ENCODE measurements at regions not wholly inside any gene's neighbourhood (a gene's known extent, or its start where the extent isn't known, plus 50 kb on each side); places are given as distances from the start of the nearest gene placed in this dataset.

DNA sequence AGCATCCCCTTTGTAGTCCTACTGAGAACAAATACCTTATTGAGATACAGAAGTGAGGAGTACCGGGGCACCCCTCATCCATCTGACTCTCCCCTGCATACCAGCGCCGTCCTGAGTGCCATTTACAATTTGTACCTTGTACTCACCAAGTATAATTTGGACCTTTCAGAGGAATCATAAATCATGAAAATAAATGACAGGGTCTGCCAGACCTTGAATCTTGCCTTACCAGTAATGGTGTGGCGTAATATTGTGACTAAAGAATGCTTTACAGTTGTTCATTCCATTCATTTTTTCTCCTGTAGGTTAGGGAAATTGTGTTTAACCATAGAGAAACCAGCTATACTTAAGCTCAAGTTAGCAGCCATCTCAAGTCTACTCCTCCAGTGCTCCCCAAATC is 243.7 kb upstream of the RGS6 start:
- H3K27me3 ChIP-seq (ENCODE audit: control insufficient read depth in 4 of 4, insufficient read depth in 4 of 4, low read length in 3 of 4) = no peaks in the 10 kb centered on the region
- no peak overlapping the region for H3K9ac ChIP-seq (ENCODE audit: low read depth in 1 of 2, low read length in 2 of 2)
- H3K9me3 ChIP-seq (ENCODE audit: control insufficient read depth in 4 of 4, low read length in 3 of 4) = no peaks in the 10 kb centered on the region
- WGBS = 90% methylated on average over 4 of the region's 4 CpGs
- peaks cover 0 to 8% (median 1%) of the 10 kb centered on the region in 4 donors for H3K36me3 ChIP-seq (ENCODE audit: control insufficient read depth in 4 of 4, insufficient read depth in 3 of 4, low read depth in 1 of 4, low read length in 3 of 4)
- peaks cover 0 to 3% (median 0%) of the 10 kb centered on the region in 4 donors for H3K4me1 ChIP-seq (ENCODE audit: control insufficient read depth in 4 of 4, insufficient read depth in 4 of 4, low read length in 3 of 4)
- H3K27ac ChIP-seq (ENCODE audit: low read depth in 1 of 2, low read length in 2 of 2) = no peak overlapping the region
- DNase-seq (ENCODE audit: low spot score) = no peak
- H3K4me3 ChIP-seq (ENCODE audit: low read depth in 1 of 3, low read length in 3 of 3) = no peak overlapping the region
- TF ChIP-seq FOXA1 (IDR thresholded peaks at IDR 0.05) (no peak), FOXA2 (IDR thresholded peaks at IDR 0.05) (no peak), EGR1 (IDR thresholded peaks at IDR 0.05; ENCODE audit: low read depth in 2 of 2) (no peak)
- TF ChIP-seq, protein P1, sequence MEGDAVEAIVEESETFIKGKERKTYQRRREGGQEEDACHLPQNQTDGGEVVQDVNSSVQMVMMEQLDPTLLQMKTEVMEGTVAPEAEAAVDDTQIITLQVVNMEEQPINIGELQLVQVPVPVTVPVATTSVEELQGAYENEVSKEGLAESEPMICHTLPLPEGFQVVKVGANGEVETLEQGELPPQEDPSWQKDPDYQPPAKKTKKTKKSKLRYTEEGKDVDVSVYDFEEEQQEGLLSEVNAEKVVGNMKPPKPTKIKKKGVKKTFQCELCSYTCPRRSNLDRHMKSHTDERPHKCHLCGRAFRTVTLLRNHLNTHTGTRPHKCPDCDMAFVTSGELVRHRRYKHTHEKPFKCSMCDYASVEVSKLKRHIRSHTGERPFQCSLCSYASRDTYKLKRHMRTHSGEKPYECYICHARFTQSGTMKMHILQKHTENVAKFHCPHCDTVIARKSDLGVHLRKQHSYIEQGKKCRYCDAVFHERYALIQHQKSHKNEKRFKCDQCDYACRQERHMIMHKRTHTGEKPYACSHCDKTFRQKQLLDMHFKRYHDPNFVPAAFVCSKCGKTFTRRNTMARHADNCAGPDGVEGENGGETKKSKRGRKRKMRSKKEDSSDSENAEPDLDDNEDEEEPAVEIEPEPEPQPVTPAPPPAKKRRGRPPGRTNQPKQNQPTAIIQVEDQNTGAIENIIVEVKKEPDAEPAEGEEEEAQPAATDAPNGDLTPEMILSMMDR (IDR thresholded peaks at IDR 0.05; ENCODE audit: low read depth, low read length, missing input control) = no peak
- TF ChIP-seq, protein P2, sequence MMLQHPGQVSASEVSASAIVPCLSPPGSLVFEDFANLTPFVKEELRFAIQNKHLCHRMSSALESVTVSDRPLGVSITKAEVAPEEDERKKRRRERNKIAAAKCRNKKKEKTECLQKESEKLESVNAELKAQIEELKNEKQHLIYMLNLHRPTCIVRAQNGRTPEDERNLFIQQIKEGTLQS (IDR thresholded peaks at IDR 0.05) = no peak
- TF ChIP-seq, protein P3, sequence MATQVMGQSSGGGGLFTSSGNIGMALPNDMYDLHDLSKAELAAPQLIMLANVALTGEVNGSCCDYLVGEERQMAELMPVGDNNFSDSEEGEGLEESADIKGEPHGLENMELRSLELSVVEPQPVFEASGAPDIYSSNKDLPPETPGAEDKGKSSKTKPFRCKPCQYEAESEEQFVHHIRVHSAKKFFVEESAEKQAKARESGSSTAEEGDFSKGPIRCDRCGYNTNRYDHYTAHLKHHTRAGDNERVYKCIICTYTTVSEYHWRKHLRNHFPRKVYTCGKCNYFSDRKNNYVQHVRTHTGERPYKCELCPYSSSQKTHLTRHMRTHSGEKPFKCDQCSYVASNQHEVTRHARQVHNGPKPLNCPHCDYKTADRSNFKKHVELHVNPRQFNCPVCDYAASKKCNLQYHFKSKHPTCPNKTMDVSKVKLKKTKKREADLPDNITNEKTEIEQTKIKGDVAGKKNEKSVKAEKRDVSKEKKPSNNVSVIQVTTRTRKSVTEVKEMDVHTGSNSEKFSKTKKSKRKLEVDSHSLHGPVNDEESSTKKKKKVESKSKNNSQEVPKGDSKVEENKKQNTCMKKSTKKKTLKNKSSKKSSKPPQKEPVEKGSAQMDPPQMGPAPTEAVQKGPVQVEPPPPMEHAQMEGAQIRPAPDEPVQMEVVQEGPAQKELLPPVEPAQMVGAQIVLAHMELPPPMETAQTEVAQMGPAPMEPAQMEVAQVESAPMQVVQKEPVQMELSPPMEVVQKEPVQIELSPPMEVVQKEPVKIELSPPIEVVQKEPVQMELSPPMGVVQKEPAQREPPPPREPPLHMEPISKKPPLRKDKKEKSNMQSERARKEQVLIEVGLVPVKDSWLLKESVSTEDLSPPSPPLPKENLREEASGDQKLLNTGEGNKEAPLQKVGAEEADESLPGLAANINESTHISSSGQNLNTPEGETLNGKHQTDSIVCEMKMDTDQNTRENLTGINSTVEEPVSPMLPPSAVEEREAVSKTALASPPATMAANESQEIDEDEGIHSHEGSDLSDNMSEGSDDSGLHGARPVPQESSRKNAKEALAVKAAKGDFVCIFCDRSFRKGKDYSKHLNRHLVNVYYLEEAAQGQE (IDR thresholded peaks at IDR 0.05) = no peak

DNA sequence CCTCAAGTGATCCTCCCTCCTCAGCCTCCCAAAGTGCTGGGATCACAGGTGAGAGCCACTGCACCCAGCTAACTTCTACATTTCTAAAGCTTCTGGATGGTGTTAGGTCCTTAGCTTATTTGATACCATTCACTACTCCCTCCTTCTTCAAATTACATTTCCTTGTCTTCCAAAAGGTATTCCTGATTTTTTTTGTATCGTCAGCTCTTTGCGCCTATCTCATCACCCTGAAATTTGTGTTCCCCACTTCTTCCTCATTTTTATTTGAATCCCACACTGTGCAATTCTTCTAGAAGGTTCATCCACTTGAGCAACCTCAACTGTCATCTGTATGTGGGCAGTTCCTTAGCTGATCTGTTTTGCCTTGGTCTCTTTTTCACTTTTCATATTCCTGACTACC is 241.8 kb upstream of the RGS6 start:
- Histone ChIP-seq H3K36me3 (ENCODE audit: control insufficient read depth in 4 of 4, insufficient read depth in 3 of 4, low read depth in 1 of 4, low read length in 3 of 4) (peaks cover 0 to 4% (median 0%) of the 10 kb centered on the region in 4 donors), H3K9ac (ENCODE audit: low read depth in 1 of 2, low read length in 2 of 2) (no peak overlapping the region), H3K27ac (ENCODE audit: low read depth in 1 of 2, low read length in 2 of 2) (no peak overlapping the region), H3K9me3 (ENCODE audit: control insufficient read depth in 4 of 4, low read length in 3 of 4) (no peaks in the 10 kb centered on the region), H3K4me3 (ENCODE audit: low read depth in 1 of 3, low read length in 3 of 3) (no peak overlapping the region), H3K27me3 (ENCODE audit: control insufficient read depth in 4 of 4, insufficient read depth in 4 of 4, low read length in 3 of 4) (no peaks in the 10 kb centered on the region), H3K4me1 (ENCODE audit: control insufficient read depth in 4 of 4, insufficient read depth in 4 of 4, low read length in 3 of 4) (peaks cover 0 to 3% (median 0%) of the 10 kb centered on the region in 4 donors)
- 92% methylated on average over 2 of the region's 2 CpGs for WGBS
- TF ChIP-seq FOXA2 (IDR thresholded peaks at IDR 0.05) (no peak), EGR1 (IDR thresholded peaks at IDR 0.05; ENCODE audit: low read depth in 2 of 2) (no peak), GABPA (IDR thresholded peaks at IDR 0.05 in 1 of 2, conservative IDR thresholded peaks at IDR 0.05 in 1 of 2) (no peak), NR2F2 (IDR thresholded peaks at IDR 0.05) (no peak), RAD21 (IDR thresholded peaks at IDR 0.05) (no peak), TAF1 (conservative IDR thresholded peaks at IDR 0.05) (no peak), YY1 (IDR thresholded peaks at IDR 0.05) (no peak), FOXA1 (IDR thresholded peaks at IDR 0.05) (no peak), SP1 (IDR thresholded peaks at IDR 0.05) (no peak), HNF4G (IDR thresholded peaks at IDR 0.05) (no peak), HNF4A (conservative IDR thresholded peaks at IDR 0.05) (no peak), JUND (IDR thresholded peaks at IDR 0.05) (no peak)
- TF ChIP-seq, protein P2 (IDR thresholded peaks at IDR 0.05) = no peak
- TF ChIP-seq, protein P4, sequence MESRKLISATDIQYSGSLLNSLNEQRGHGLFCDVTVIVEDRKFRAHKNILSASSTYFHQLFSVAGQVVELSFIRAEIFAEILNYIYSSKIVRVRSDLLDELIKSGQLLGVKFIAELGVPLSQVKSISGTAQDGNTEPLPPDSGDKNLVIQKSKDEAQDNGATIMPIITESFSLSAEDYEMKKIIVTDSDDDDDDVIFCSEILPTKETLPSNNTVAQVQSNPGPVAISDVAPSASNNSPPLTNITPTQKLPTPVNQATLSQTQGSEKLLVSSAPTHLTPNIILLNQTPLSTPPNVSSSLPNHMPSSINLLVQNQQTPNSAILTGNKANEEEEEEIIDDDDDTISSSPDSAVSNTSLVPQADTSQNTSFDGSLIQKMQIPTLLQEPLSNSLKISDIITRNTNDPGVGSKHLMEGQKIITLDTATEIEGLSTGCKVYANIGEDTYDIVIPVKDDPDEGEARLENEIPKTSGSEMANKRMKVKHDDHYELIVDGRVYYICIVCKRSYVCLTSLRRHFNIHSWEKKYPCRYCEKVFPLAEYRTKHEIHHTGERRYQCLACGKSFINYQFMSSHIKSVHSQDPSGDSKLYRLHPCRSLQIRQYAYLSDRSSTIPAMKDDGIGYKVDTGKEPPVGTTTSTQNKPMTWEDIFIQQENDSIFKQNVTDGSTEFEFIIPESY (IDR thresholded peaks at IDR 0.05) = no peak
- TF ChIP-seq, protein P5, sequence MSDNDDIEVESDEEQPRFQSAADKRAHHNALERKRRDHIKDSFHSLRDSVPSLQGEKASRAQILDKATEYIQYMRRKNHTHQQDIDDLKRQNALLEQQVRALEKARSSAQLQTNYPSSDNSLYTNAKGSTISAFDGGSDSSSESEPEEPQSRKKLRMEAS (IDR thresholded peaks at IDR 0.05) = no peak
- no peak for DNase-seq (ENCODE audit: low spot score)
